Mucosa of descending colon (tissue), 3 donors: ENCODE measurements at regions not wholly inside any gene's neighbourhood (a gene's known extent, or its start where the extent isn't known, plus 50 kb on each side); places are given as distances from the start of the nearest gene placed in this dataset.
A peak's percentile ranks its signal among the peaks of the same experiment; 100 is the strongest.

Experiments
- ATAC-seq: fragments of 200-7000 bp; cut with Tn5 transposase; one replicate; pipeline ENCODE4 v1.9.1; 2020; ENCODE audit warnings: mild to moderate bottlenecking, moderate library complexity
- DNase-seq, 3 donors: peaks; one replicate each; pipeline ENCODE4 v3.0.0-alpha.2; 2020
- H3K36me3 ChIP-seq: fragments of 200-600 bp; one replicate; pipeline ENCODE4 v1.8.0; 2021; ENCODE audit warnings: low read depth, mild to moderate bottlenecking
- H3K4me1 ChIP-seq: fragments of 200-600 bp; one replicate; pipeline ENCODE4 v1.8.0; 2021; ENCODE audit warnings: low read depth, mild to moderate bottlenecking
- H3K4me3 ChIP-seq: fragments of 200-600 bp; one replicate; pipeline ENCODE4 v1.8.0; 2021; ENCODE audit warnings: mild to moderate bottlenecking
- H3K9me3 ChIP-seq: fragments of 200-600 bp; one replicate; pipeline ENCODE4 v1.8.0; 2021; ENCODE audit warnings: mild to moderate bottlenecking
- CTCF ChIP-seq: fragments of 200-600 bp; IDR thresholded peaks from one replicate; pipeline ENCODE4 v1.8.0; 2022; ENCODE audit warnings: antibody characterized with exemption, mild to moderate bottlenecking
- intact Hi-C, 2 donors: fragments of 100-400 bp; cut with DNase I in 1 of 2; cut with micrococcal nuclease in 1 of 2; formaldehyde crosslinking; loops; one replicate each; pipeline versions ENCODE4 v1.11.0 to v1.11.1; 2022; cut with DNase I, micrococcal nuclease
- donor health status: DM: no; HTN: no; CAD: no; lungs with moderate emphysema.
- donor health status: DM: no; HTN: no; CAD: no.
- donor health status: DM: no; HTN: yes; CAD: no.

DNA sequence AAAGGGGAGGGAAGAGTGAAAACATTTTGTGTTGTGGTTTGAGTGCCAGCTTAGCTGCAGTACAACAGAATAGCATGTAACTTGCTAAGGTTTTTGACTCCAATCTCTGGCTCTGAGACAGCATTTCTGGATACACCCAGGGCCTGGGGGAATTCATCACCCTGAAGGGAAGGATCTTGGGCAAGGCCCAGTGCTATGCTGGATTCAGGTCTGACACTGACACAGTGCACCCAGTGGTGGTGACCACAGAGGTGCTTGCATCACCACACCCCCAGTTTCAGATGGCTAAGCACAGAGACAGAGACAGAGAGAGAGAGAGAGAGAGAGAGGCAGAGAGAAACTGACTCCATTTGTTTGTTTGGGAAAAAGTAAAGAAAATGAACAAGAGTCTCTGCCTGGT is 74.1 kb upstream of the KBTBD8 start:
- intact Hi-C loops: no loop called here
- ATAC-seq (no peak), DNase-seq (no peak)
- Histone ChIP-seq H3K36me3 (no peaks in the 10 kb centered on the region), H3K9me3 (no peaks in the 10 kb centered on the region), H3K4me1 (no peaks in the 10 kb centered on the region), H3K4me3 (no peak overlapping the region)
- no peak for TF ChIP-seq CTCF

DNA sequence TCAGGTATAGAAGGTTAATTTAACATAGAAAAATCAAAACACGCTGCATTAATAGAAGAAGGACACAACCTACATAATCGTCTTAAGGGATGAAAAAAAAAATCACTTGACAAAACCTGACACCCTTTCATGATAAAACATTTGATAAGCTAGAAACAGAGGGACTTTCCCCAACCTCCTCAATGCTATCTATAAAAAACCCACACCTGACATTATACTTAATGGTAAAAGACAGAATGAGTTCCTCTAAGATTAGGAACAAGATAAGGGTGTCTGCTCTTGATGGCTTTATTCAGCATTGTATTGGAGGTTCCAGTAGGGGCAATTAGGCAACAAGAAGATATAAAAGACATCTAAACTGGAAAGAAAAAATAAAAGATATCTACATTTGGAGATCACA is 69.9 kb upstream of the KBTBD8 start:
- TF ChIP-seq CTCF: no peak
- H3K4me1 ChIP-seq: no peaks in the 10 kb centered on the region
- H3K36me3 ChIP-seq: no peaks in the 10 kb centered on the region
- ATAC-seq (no peak), DNase-seq (no peak)
- no peak overlapping the region for H3K4me3 ChIP-seq
- intact Hi-C loops: no loop called here
- H3K9me3 ChIP-seq: no peaks in the 10 kb centered on the region

DNA sequence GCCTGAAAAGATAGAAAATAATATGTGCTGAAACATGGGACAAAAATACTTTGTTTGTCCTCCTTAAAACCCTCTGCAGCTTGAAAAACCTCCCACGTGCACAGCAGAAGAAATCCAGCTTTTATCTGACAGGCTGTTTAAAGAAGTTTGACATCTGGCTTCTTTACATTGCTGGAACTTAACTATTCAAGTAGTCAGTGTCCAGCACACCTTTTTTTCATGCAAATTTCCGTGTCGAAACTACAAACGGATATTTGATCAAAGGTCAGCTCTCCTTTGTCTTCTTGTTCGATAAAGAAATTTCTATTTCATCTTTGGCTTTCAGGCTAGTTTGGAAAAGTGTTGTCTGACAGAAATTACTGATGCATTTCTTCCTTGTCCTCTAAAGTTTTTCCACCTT is 66.8 kb upstream of the KBTBD8 start:
- intact Hi-C loops: no loop called here
- peak; percentile 85 for ATAC-seq
- peak in 1 of 3 donors; percentile 10 for DNase-seq
- Histone ChIP-seq H3K36me3 (no peaks in the 10 kb centered on the region), H3K4me1 (no peaks in the 10 kb centered on the region), H3K4me3 (no peak overlapping the region), H3K9me3 (no peaks in the 10 kb centered on the region)
- TF ChIP-seq CTCF: no peak

GRCh38 chr3:66931699-66932098 is 66.4 kb upstream of the KBTBD8 start:
- intact Hi-C loops: no loop called here
- ATAC-seq (peak; percentile 83), DNase-seq (no peak)
- Histone ChIP-seq H3K9me3 (no peaks in the 10 kb centered on the region), H3K36me3 (no peaks in the 10 kb centered on the region), H3K4me1 (no peaks in the 10 kb centered on the region), H3K4me3 (no peak overlapping the region)
- no peak for TF ChIP-seq CTCF

GRCh38 chr3:66933233-66933632 is 64.9 kb upstream of the KBTBD8 start:
- no peak for ATAC-seq
- H3K9me3 ChIP-seq: no peaks in the 10 kb centered on the region
- no peak overlapping the region for H3K4me3 ChIP-seq
- no peak for DNase-seq
- H3K36me3 ChIP-seq: no peaks in the 10 kb centered on the region
- intact Hi-C loops: no loop called here
- no peaks in the 10 kb centered on the region for H3K4me1 ChIP-seq
- TF ChIP-seq CTCF: no peak

GRCh38 chr3:66934041-66934440 is 64.1 kb upstream of the KBTBD8 start:
- no peak for DNase-seq
- TF ChIP-seq CTCF: no peak
- Histone ChIP-seq H3K4me3 (no peak overlapping the region), H3K4me1 (no peaks in the 10 kb centered on the region), H3K36me3 (no peaks in the 10 kb centered on the region), H3K9me3 (no peaks in the 10 kb centered on the region)
- ATAC-seq: no peak
- intact Hi-C loops: no loop called here
